Neutrophil (primary cell): ENCODE measurements at regions not wholly inside any gene's neighbourhood (a gene's known extent, or its start where the extent isn't known, plus 50 kb on each side); places are given as distances from the start of the nearest gene placed in this dataset.

Source experiments
- H3K27ac ChIP-seq: fragments of 200-600 bp; sonication (generic); 2 replicates; pipeline ENCODE4 v1.5.1; 2016; ENCODE audit warnings: mild to moderate bottlenecking, moderate library complexity
- H3K27me3 ChIP-seq: fragments of 200-600 bp; sonication (generic); 2 replicates; pipeline ENCODE4 v1.6.0; 2016; ENCODE audit warnings: mild to moderate bottlenecking
- H3K36me3 ChIP-seq: fragments of 200-600 bp; sonication (generic); 2 replicates; pipeline ENCODE4 v1.5.1; 2017
- H3K4me1 ChIP-seq, 2 experiments: fragments of 200-600 bp in 1 of 2; sonication (generic) in 1 of 2; 1 replicate in 1 of 2; 2 replicates in 1 of 2; pipeline versions ENCODE4 v1.5.1 to v1.6.1; 2013 to 2016; ENCODE audit warnings: low read depth in 1 of 2, low read length in 1 of 2, mild to moderate bottlenecking in 1 of 2, moderate library complexity in 1 of 2; ENCODE audit not compliant: control insufficient read depth in 1 of 2, insufficient read depth in 1 of 2
- H3K4me3 ChIP-seq, 2 experiments: fragments of 200-600 bp in 1 of 2; sonication (generic) in 1 of 2; 1 replicate in 1 of 2; 2 replicates in 1 of 2; pipeline ENCODE4 v1.5.1; 2013 to 2016; ENCODE audit warnings: low read depth in 1 of 2, low read length in 1 of 2, mild to moderate bottlenecking in 1 of 2, moderate library complexity in 1 of 2
- H3K9me3 ChIP-seq: fragments of 200-600 bp; sonication (generic); 2 replicates; pipeline ENCODE4 v1.5.1; 2016
- CTCF ChIP-seq: fragments of 200-600 bp; sonication (generic); IDR thresholded peaks from 2 replicates; pipeline ENCODE4 v1.5.1; 2016; ENCODE audit warnings: antibody characterized with exemption

GRCh38 chr2:12396699-12397098 lies 320.0 kb upstream of the TRIB2 start:
- Histone ChIP-seq H3K27me3 (no peaks in the 10 kb centered on the region), H3K4me1 (no peaks in the 10 kb centered on the region), H3K36me3 (no peaks in the 10 kb centered on the region), H3K9me3 (no peaks in the 10 kb centered on the region), H3K27ac (no peak overlapping the region), H3K4me3 (no peak overlapping the region)
- no peak for TF ChIP-seq CTCF

- no peak overlapping the region for H3K4me3 ChIP-seq
Measured at GRCh38 chr2:12397854-12398253, 318.9 kb upstream of the TRIB2 start.

GRCh38 chr2:12399240-12399639 lies 317.5 kb upstream of the TRIB2 start:
- no peak overlapping the region for H3K27ac ChIP-seq
- no peaks in the 10 kb centered on the region for H3K4me1 ChIP-seq
- TF ChIP-seq CTCF: no peak
- no peaks in the 10 kb centered on the region for H3K9me3 ChIP-seq
- H3K27me3 ChIP-seq: no peaks in the 10 kb centered on the region
- H3K4me3 ChIP-seq: no peak overlapping the region
- no peaks in the 10 kb centered on the region for H3K36me3 ChIP-seq

More at GRCh38 chr2:12397854-12398253, 318.9 kb upstream of the TRIB2 start:
- no peaks in the 10 kb centered on the region for H3K9me3 ChIP-seq
- H3K27ac ChIP-seq: no peak overlapping the region
- no peaks in the 10 kb centered on the region for H3K4me1 ChIP-seq
- H3K36me3 ChIP-seq: no peaks in the 10 kb centered on the region
- TF ChIP-seq CTCF: no peak
- H3K27me3 ChIP-seq: no peaks in the 10 kb centered on the region

- Histone ChIP-seq H3K27me3 (no peaks in the 10 kb centered on the region), H3K27ac (no peak overlapping the region), H3K36me3 (no peaks in the 10 kb centered on the region), H3K9me3 (no peaks in the 10 kb centered on the region), H3K4me3 (no peak overlapping the region), H3K4me1 (no peaks in the 10 kb centered on the region)
- TF ChIP-seq CTCF: no peak
Measured at GRCh38 chr2:12400543-12400942, 316.2 kb upstream of the TRIB2 start.

- Histone ChIP-seq H3K4me3 (no peak overlapping the region), H3K4me1 (no peaks in the 10 kb centered on the region), H3K9me3 (no peaks in the 10 kb centered on the region), H3K36me3 (no peaks in the 10 kb centered on the region), H3K27me3 (no peaks in the 10 kb centered on the region), H3K27ac (no peak overlapping the region)
- no peak for TF ChIP-seq CTCF
Measured at GRCh38 chr2:12402440-12403139, 314.1 kb upstream of the TRIB2 start.

- no peaks in the 10 kb centered on the region for H3K4me1 ChIP-seq
- no peaks in the 10 kb centered on the region for H3K27me3 ChIP-seq
- no peaks in the 10 kb centered on the region for H3K9me3 ChIP-seq
- TF ChIP-seq CTCF: no peak
- H3K4me3 ChIP-seq: no peak overlapping the region
- H3K36me3 ChIP-seq: no peaks in the 10 kb centered on the region
- no peak overlapping the region for H3K27ac ChIP-seq
Measured at GRCh38 chr2:12404497-12404896, 312.2 kb upstream of the TRIB2 start.
